ENCODE measurements at regions not wholly inside any gene's neighbourhood (a gene's known extent, or its start where the extent isn't known, plus 50 kb on each side); places are given as distances from the start of the nearest gene placed in this dataset.

GRCh38 chr5:118126159-118126558 is 862.2 kb downstream of the DTWD2 start:
- no peak overlapping the region for H2BK20ac ChIP-seq (ENCODE audit: low read depth, low read length, poor library complexity, severe bottlenecking)
- no peak overlapping the region for H2AFZ ChIP-seq (ENCODE audit: low read length)
- no peak overlapping the region for H4K5ac ChIP-seq (ENCODE audit: insufficient read length, low read depth, low read length)
- H4K20me1 ChIP-seq (ENCODE audit: control insufficient read depth, insufficient read depth, insufficient read length), result no peaks in the 10 kb centered on the region
- no peaks in the 10 kb centered on the region for H3K79me1 ChIP-seq (ENCODE audit: insufficient read depth, low read depth, low read length, poor library complexity, severe bottlenecking)
- no peak overlapping the region for H3T11ph ChIP-seq (ENCODE audit: low read length)
- H3K4me1 ChIP-seq (ENCODE audit: insufficient read depth, low read length), result no peaks in the 10 kb centered on the region
- no peaks in the 10 kb centered on the region for H3K79me2 ChIP-seq (ENCODE audit: insufficient read depth, low read length)
- no peaks in the 10 kb centered on the region for H3K27me3 ChIP-seq (ENCODE audit: insufficient read depth, low read length)
- no peak overlapping the region for H2AK5ac ChIP-seq (ENCODE audit: insufficient read length, low read length)
- H3K9me3 ChIP-seq (ENCODE audit: control insufficient read depth, low read depth, low read length), result no peaks in the 10 kb centered on the region
- no peak overlapping the region for H4K91ac ChIP-seq (ENCODE audit: insufficient read length, low read depth, low read length)
- Mint-ChIP-seq H3K9me3 (no peaks in the 10 kb centered on the region), H3K4me1 (peaks cover 4% of the 10 kb centered on the region in 2 experiments), H3K27ac (no peak overlapping the region), H3K27me3 (ENCODE audit: low read depth) (peaks cover 4% of the 10 kb centered on the region), H3K36me3 (ENCODE audit: insufficient read depth in 1 of 3, low read depth in 3 of 3) (no peaks in the 10 kb centered on the region), H3K4me3 (no peak overlapping the region)
- H3K9ac ChIP-seq (ENCODE audit: extremely low read depth, insufficient read length, low read length), result no peak overlapping the region
- H3K18ac ChIP-seq (ENCODE audit: insufficient read length, low read depth, low read length), result no peak overlapping the region
- no peak for DNase-seq
- no peak overlapping the region for H4K8ac ChIP-seq (replicated peaks; ENCODE audit: insufficient read length, low read depth, low read length)
- H3K27ac ChIP-seq (ENCODE audit: insufficient read length, low read depth, low read length), result no peak overlapping the region
- no peak overlapping the region for H3K14ac ChIP-seq (ENCODE audit: insufficient read depth, low read length)
- no peak overlapping the region for H2BK120ac ChIP-seq (ENCODE audit: low read depth, low read length, poor library complexity, severe bottlenecking)
- H3K23ac ChIP-seq (ENCODE audit: insufficient read length, low read depth, low read length), result no peak overlapping the region
- no peaks in the 10 kb centered on the region for H3K23me2 ChIP-seq (ENCODE audit: insufficient read length, low read depth, low read length, poor library complexity, severe bottlenecking)
- no peak overlapping the region for H3K4me2 ChIP-seq (ENCODE audit: insufficient read depth, insufficient read length, low read length)
- H3K4ac ChIP-seq (ENCODE audit: low read depth, low read length), result no peak overlapping the region
- H3K56ac ChIP-seq (ENCODE audit: insufficient read length, low read depth, low read length), result no peak overlapping the region
- no peak overlapping the region for H2BK15ac ChIP-seq (ENCODE audit: low read depth, low read length)
- H2BK12ac ChIP-seq (ENCODE audit: insufficient read length, low read depth, low read length), result no peak overlapping the region
- no peak for TF ChIP-seq CTCF (conservative IDR thresholded peaks at IDR 0.05)
- no peak overlapping the region for H2BK5ac ChIP-seq (ENCODE audit: insufficient read length, low read length)
